Caco-2 (cell line): ENCODE measurements at regions not wholly inside any gene's neighbourhood (a gene's known extent, or its start where the extent isn't known, plus 50 kb on each side); places are given as distances from the start of the nearest gene placed in this dataset.

Experiments
- BruUV-seq: library from RNA; stranded (reverse); fragments of 400-500 nt; replicated peaks from 2 replicates; lab custom pipeline; 2021; lab: Mats Ljungman, UMichigan
- CTCF ChIA-PET: fragments of 300-600 bp; sonication (Branson Sonifier 250); formaldehyde crosslinking; loops from one replicate; lab custom pipeline; 2022; ENCODE audit warnings: antibody characterized with exemption; lab: Charles Lee
- POLR2A ChIA-PET: fragments of 300-600 bp; sonication (Branson Sonifier 250); formaldehyde crosslinking; loops from one replicate; lab custom pipeline; 2022; ENCODE audit warnings: antibody characterized with exemption; lab: Charles Lee
- DNase-seq, 2 experiments: peaks; one replicate each; pipeline versions ENCODE4 v3.0.0 to v3.0.0-alpha.2; 2020 to 2022
- H3K27me3 ChIP-seq: replicated peaks from 2 replicates; pipeline ENCODE4 v1.6.0; 2011; ENCODE audit warnings: low read length; ENCODE audit not compliant: control insufficient read depth, insufficient read depth
- H3K36me3 ChIP-seq: 2 replicates; pipeline ENCODE4 v1.5.1; 2011; ENCODE audit warnings: low read length; ENCODE audit not compliant: control insufficient read depth, insufficient read depth
- H3K4me1 ChIP-seq: fragments of 250-450 bp; sonication (Bioruptor Pico); 2 replicates; pipeline ENCODE4 v1.5.1; 2020; ENCODE audit warnings: mild to moderate bottlenecking
- H3K4me3 ChIP-seq: 2 replicates; pipeline ENCODE4 v1.5.1; 2011; ENCODE audit warnings: low read depth, mild to moderate bottlenecking, control low read depth, low read length
- H3K9me3 ChIP-seq: fragments of 250-450 bp; sonication (Bioruptor Pico); 2 replicates; pipeline ENCODE4 v1.5.1; 2020; ENCODE audit warnings: mild to moderate bottlenecking, moderate library complexity
- H3K27ac Mint-ChIP-seq: one replicate; pipeline ENCODE4 v1.8.0; 2022; ENCODE audit warnings: mixed read lengths; ENCODE audit not compliant: unreplicated experiment
- H3K27me3 Mint-ChIP-seq: one replicate; pipeline ENCODE4 v1.8.0; 2022; ENCODE audit warnings: mixed read lengths; ENCODE audit not compliant: insufficient read depth, unreplicated experiment
- H3K36me3 Mint-ChIP-seq: one replicate; pipeline ENCODE4 v1.8.0; 2022; ENCODE audit warnings: mild to moderate bottlenecking, mixed read lengths; ENCODE audit not compliant: insufficient read depth, unreplicated experiment
- H3K4me1 Mint-ChIP-seq: one replicate; pipeline ENCODE4 v1.8.0; 2022; ENCODE audit warnings: low read depth, mixed read lengths; ENCODE audit not compliant: unreplicated experiment
- H3K4me3 Mint-ChIP-seq: one replicate; pipeline ENCODE4 v1.8.0; 2022; ENCODE audit warnings: mild to moderate bottlenecking, moderate library complexity, mixed read lengths; ENCODE audit not compliant: unreplicated experiment
- H3K9me3 Mint-ChIP-seq: one replicate; pipeline ENCODE4 v1.8.0; 2022; ENCODE audit warnings: mixed read lengths; ENCODE audit not compliant: unreplicated experiment
- CTCF ChIP-seq, 2 experiments: fragments of 200-600 bp in 1 of 2; IDR thresholded peaks; 1 replicate in 1 of 2; 2 replicates in 1 of 2; pipeline versions ENCODE4 v1.5.1 to v1.8.0; 2011 to 2022; ENCODE audit warnings: antibody characterized with exemption in 1 of 2, control low read depth in 1 of 2, inconsistent platforms in 1 of 2, low read depth in 1 of 2, low read length in 1 of 2, mild to moderate bottlenecking in 1 of 2, moderate library complexity in 1 of 2; ENCODE audit not compliant: insufficient read depth in 1 of 2, severe bottlenecking in 1 of 2, unreplicated experiment in 1 of 2
- intact Hi-C: fragments of 100-400 bp; cut with micrococcal nuclease; formaldehyde crosslinking; loops from one replicate; pipeline ENCODE4 v1.10.0; 2022; ENCODE audit not compliant: unreplicated experiment

- no peaks in the 10 kb centered on the region for H3K4me1 Mint-ChIP-seq
- Histone ChIP-seq H3K9me3 (no peaks in the 10 kb centered on the region), H3K4me3 (no peak overlapping the region), H3K4me1 (no peaks in the 10 kb centered on the region), H3K36me3 (no peaks in the 10 kb centered on the region), H3K27me3 (no peaks in the 10 kb centered on the region)
- peaks cover 3% of the 10 kb centered on the region for H3K9me3 Mint-ChIP-seq
- no peak for DNase-seq
- intact Hi-C loops, result no loop called here
- no peak overlapping the region for H3K27ac Mint-ChIP-seq
- TF ChIP-seq CTCF (IDR thresholded peaks at IDR 0.05; ENCODE audit: insufficient read depth in 1 of 2, low read depth in 1 of 2, low read length in 1 of 2, severe bottlenecking in 1 of 2, unreplicated experiment in 1 of 2), result no peak
- ChIA-PET CTCF (no interaction called here), POLR2A (no interaction called here)
- no TSS peak for BruUV-seq
- no peaks in the 10 kb centered on the region for H3K36me3 Mint-ChIP-seq
- no peak overlapping the region for H3K4me3 Mint-ChIP-seq
- H3K27me3 Mint-ChIP-seq, result peaks cover 2% of the 10 kb centered on the region
These were observed 995.8 kb upstream of the CDH6 start for GRCh38 chr5:30197662-30198061.

- ChIA-PET POLR2A (no interaction called here), CTCF (no interaction called here)
- Histone ChIP-seq H3K9me3 (no peaks in the 10 kb centered on the region), H3K4me3 (no peak overlapping the region), H3K36me3 (no peaks in the 10 kb centered on the region), H3K27me3 (no peaks in the 10 kb centered on the region), H3K4me1 (no peaks in the 10 kb centered on the region)
- no peak overlapping the region for H3K27ac Mint-ChIP-seq
- no peaks in the 10 kb centered on the region for H3K36me3 Mint-ChIP-seq
- no peaks in the 10 kb centered on the region for H3K4me1 Mint-ChIP-seq
- TF ChIP-seq CTCF (IDR thresholded peaks at IDR 0.05; ENCODE audit: insufficient read depth in 1 of 2, low read depth in 1 of 2, low read length in 1 of 2, severe bottlenecking in 1 of 2, unreplicated experiment in 1 of 2), result no peak
- no peaks in the 10 kb centered on the region for H3K9me3 Mint-ChIP-seq
- no peak overlapping the region for H3K4me3 Mint-ChIP-seq
- peaks cover 2% of the 10 kb centered on the region for H3K27me3 Mint-ChIP-seq
- no TSS peak for BruUV-seq
- no peak for DNase-seq
- intact Hi-C loops, result no loop called here
These were observed 998.5 kb upstream of the CDH6 start for GRCh38 chr5:30195036-30195435.

GRCh38 chr5:30194595-30194994 is 998.9 kb upstream of the CDH6 start:
- H3K4me1 ChIP-seq, result no peaks in the 10 kb centered on the region
- TF ChIP-seq CTCF (IDR thresholded peaks at IDR 0.05; ENCODE audit: insufficient read depth in 1 of 2, low read depth in 1 of 2, low read length in 1 of 2, severe bottlenecking in 1 of 2, unreplicated experiment in 1 of 2), result no peak
- no peaks in the 10 kb centered on the region for H3K36me3 ChIP-seq
- ChIA-PET CTCF (no interaction called here), POLR2A (no interaction called here)
- no peaks in the 10 kb centered on the region for H3K9me3 ChIP-seq
- Mint-ChIP-seq H3K36me3 (no peaks in the 10 kb centered on the region), H3K27me3 (peaks cover 2% of the 10 kb centered on the region), H3K4me3 (no peak overlapping the region), H3K9me3 (no peaks in the 10 kb centered on the region), H3K4me1 (no peaks in the 10 kb centered on the region), H3K27ac (no peak overlapping the region)
- H3K27me3 ChIP-seq, result no peaks in the 10 kb centered on the region
- DNase-seq, result no peak
- BruUV-seq, result no TSS peak
- H3K4me3 ChIP-seq, result no peak overlapping the region
- intact Hi-C loops, result no loop called here
